CD4-positive, alpha-beta T cell (primary cell): ENCODE measurements at regions not wholly inside any gene's neighbourhood (a gene's known extent, or its start where the extent isn't known, plus 50 kb on each side); places are given as distances from the start of the nearest gene placed in this dataset.

Experiments used
- ATAC-seq: fragments of 200-7000 bp; cut with Tn5 transposase; one replicate; pipeline ENCODE4 v1.10.0; 2022; ENCODE audit warnings: mild to moderate bottlenecking; ENCODE audit not compliant: poor library complexity
- CTCF ChIA-PET: fragments of 350-600 bp; sonication (Branson Sonifier 250); formaldehyde crosslinking; loops from one replicate; lab custom pipeline; 2021; ENCODE audit warnings: antibody characterized with exemption, inconsistent platforms; lab: Charles Lee
- POLR2A ChIA-PET: fragments of 350-600 bp; sonication (Branson Sonifier 250); formaldehyde crosslinking; loops from one replicate; lab custom pipeline; 2021; ENCODE audit warnings: antibody characterized with exemption, inconsistent platforms; lab: Charles Lee
- DNase-seq, 14 experiments: peaks; one replicate each; pipeline ENCODE4 v3.0.0-alpha.2; 2013 to 2020; ENCODE audit warnings: mixed read lengths in 2 of 14
- H3K27ac ChIP-seq, 2 donors: one replicate each; pipeline versions ENCODE4 v1.5.1 to v1.7.0; 2013; ENCODE audit warnings: low read length in 2 of 2, low read depth in 1 of 2, mild to moderate bottlenecking in 1 of 2
- H3K27me3 ChIP-seq, 2 experiments: 1 replicate in 1 of 2; 2 replicates in 1 of 2; pipeline versions ENCODE4 v1.6.1 to v1.7.0; 2013; ENCODE audit warnings: low read length in 2 of 2, control low read depth in 1 of 2, mild to moderate bottlenecking in 1 of 2, moderate library complexity in 1 of 2; ENCODE audit not compliant: insufficient read depth in 2 of 2, control insufficient read depth in 1 of 2
- H3K36me3 ChIP-seq: one replicate; pipeline ENCODE4 v1.6.1; 2013; ENCODE audit warnings: low read length, control low read depth; ENCODE audit not compliant: insufficient read depth
- H3K4me1 ChIP-seq: one replicate; pipeline ENCODE4 v1.6.1; 2013; ENCODE audit warnings: low read length, control low read depth; ENCODE audit not compliant: insufficient read depth
- H3K4me3 ChIP-seq: one replicate; pipeline ENCODE4 v1.5.1; 2013; ENCODE audit warnings: mild to moderate bottlenecking, low read length, moderate library complexity
- H3K9me3 ChIP-seq, 2 experiments: 1 replicate in 1 of 2; 2 replicates in 1 of 2; pipeline versions ENCODE4 v1.6.1 to v1.7.0; 2013; ENCODE audit warnings: low read length in 2 of 2, mild to moderate bottlenecking in 2 of 2, control low read depth in 1 of 2, moderate library complexity in 1 of 2; ENCODE audit not compliant: control insufficient read depth in 1 of 2, insufficient read depth in 1 of 2
- H3K27ac Mint-ChIP-seq: one replicate; pipeline ENCODE4 v1.8.0; 2020; ENCODE audit warnings: mixed read lengths
- H3K27me3 Mint-ChIP-seq: one replicate; pipeline ENCODE4 v1.8.0; 2021; ENCODE audit warnings: mixed read lengths
- H3K36me3 Mint-ChIP-seq: one replicate; pipeline ENCODE4 v1.8.0; 2021; ENCODE audit warnings: low read depth, mixed read lengths
- H3K4me1 Mint-ChIP-seq: one replicate; pipeline ENCODE4 v1.8.0; 2021; ENCODE audit warnings: low read depth, mixed read lengths
- H3K4me3 Mint-ChIP-seq: one replicate; pipeline ENCODE4 v1.8.0; 2020; ENCODE audit warnings: mild to moderate bottlenecking, mixed read lengths
- H3K9me3 Mint-ChIP-seq: one replicate; pipeline ENCODE4 v1.8.0; 2020; ENCODE audit warnings: mixed read lengths
- CTCF ChIP-seq: fragments of 200-600 bp; IDR thresholded peaks from one replicate; pipeline ENCODE4 v1.8.0; 2022; ENCODE audit warnings: antibody characterized with exemption, mild to moderate bottlenecking
- intact Hi-C, 2 experiments: fragments of 100-400 bp; cut with DNase I in 1 of 2; cut with micrococcal nuclease in 1 of 2; formaldehyde crosslinking; loops; one replicate each; pipeline versions ENCODE4 v1.15.1 to v1.9.0; 2023 to 2025; cut with DNase I, micrococcal nuclease

GRCh38 chr2:9780368-9781130 lies 62.7 kb upstream of the TAF1B start:
- TF ChIP-seq CTCF: no peak
- H3K27me3 ChIP-seq: no peaks in the 10 kb centered on the region
- H3K27ac ChIP-seq: peak overlapping the region; percentile 17 to 95
- Mint-ChIP-seq H3K27ac (peak overlapping the region; percentile 87), H3K4me3 (no peak overlapping the region), H3K36me3 (no peaks in the 10 kb centered on the region), H3K4me1 (peaks cover 53% of the 10 kb centered on the region), H3K9me3 (no peaks in the 10 kb centered on the region), H3K27me3 (no peaks in the 10 kb centered on the region)
- peak overlapping the region; percentile 22 for H3K4me3 ChIP-seq
- CTCF ChIA-PET: interaction anchor here (1.8 kb wide), 1 partner anchor 10 kb away, joined by 10 read pairs; no protein-coding TSS in a partner anchor
- no peaks in the 10 kb centered on the region for H3K9me3 ChIP-seq
- POLR2A ChIA-PET: interaction anchor here (0.6 kb wide), 1 partner anchor 28 kb away, joined by 3 read pairs; no protein-coding TSS in a partner anchor
- H3K36me3 ChIP-seq: no peaks in the 10 kb centered on the region
- intact Hi-C loops: loop anchor here in 1 of 2 experiments (5.0 to 10.0 kb wide), 2 partner anchors 148 to 306 kb away; partner anchors contain the start of genes IAH1 and YWHAQ
- H3K4me1 ChIP-seq: peaks cover 66% of the 10 kb centered on the region
- ATAC-seq (no peak), DNase-seq (peak in 3 of 14 experiments; percentile 44 to 80 (median 70))

DNA sequence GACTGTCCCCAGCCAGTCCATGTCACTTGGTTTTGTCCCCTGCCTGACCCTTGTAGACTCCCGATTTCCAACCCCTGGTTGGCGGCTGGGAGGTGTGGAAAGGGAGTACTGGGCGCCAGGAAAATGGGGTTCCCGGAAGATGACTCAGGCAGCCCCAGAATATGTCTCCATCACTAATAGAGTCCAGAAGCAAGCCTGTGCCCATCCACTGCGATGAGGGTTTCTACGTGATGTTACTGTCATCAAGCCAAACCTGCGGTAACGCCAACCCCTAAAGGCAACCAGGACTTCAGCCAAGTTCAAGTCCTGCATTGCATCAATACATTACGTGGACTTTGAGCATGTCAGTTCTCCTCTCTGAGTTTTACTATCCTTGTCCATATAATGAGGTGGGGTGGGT lies 62.0 kb upstream of the TAF1B start:
- no peak for ATAC-seq

More for the DNA sequence above, 62.0 kb upstream of the TAF1B start:
- Mint-ChIP-seq H3K4me3 (no peak overlapping the region), H3K4me1 (peaks cover 53% of the 10 kb centered on the region), H3K27ac (peak overlapping the region; percentile 87), H3K9me3 (no peaks in the 10 kb centered on the region), H3K36me3 (no peaks in the 10 kb centered on the region), H3K27me3 (no peaks in the 10 kb centered on the region)
- Histone ChIP-seq H3K36me3 (no peaks in the 10 kb centered on the region), H3K4me1 (peaks cover 66% of the 10 kb centered on the region), H3K4me3 (no peak overlapping the region), H3K27ac (peak overlapping the region in 1 of 2 donors; percentile 95), H3K9me3 (no peaks in the 10 kb centered on the region), H3K27me3 (no peaks in the 10 kb centered on the region)
- intact Hi-C loops: loop anchor here in 1 of 2 experiments (5.0 to 10.0 kb wide), 2 partner anchors 149 to 306 kb away; partner anchors contain the start of genes IAH1 and YWHAQ
- ChIA-PET CTCF (interaction anchor here (1.1 to 2.4 kb wide), 3 partner anchors 11 to 19 kb away, joined by 3 to 11 read pairs (median 10); no protein-coding TSS in a partner anchor), POLR2A (interaction anchor here (1.2 to 1.3 kb wide), 2 partner anchors 28 to 308 kb away, joined by 4 to 6 read pairs; no protein-coding TSS in a partner anchor)
- no peak for TF ChIP-seq CTCF
- DNase-seq: no peak
